ENCODE measurements at regions not wholly inside any gene's neighbourhood (a gene's known extent, or its start where the extent isn't known, plus 50 kb on each side); places are given as distances from the start of the nearest gene placed in this dataset.

- no peak for DNase-seq
These were observed 85.0 kb upstream of the PMEPA1 start for GRCh38 chr20:57794600-57795341.

DNA sequence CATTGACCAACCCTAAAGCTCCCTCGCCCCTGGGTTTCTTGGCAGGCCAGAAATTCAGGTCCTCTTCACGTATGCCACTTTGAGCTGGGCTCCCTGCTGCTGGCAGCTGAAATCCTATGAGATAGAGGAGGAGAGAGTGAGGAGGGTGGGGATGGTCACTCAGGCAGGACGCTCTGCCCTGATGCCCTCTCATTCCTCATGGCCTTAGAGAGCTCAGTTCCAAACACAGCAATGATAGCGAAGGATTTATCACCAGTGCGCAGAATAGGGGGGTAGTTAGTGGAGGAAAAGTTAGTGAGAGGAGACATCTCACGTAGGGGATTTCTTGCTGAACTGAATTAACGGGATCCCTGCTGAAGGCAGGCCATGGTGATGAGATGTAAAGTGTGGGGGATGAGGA is 84.2 kb upstream of the PMEPA1 start:
- DNase-seq: no peak

DNA sequence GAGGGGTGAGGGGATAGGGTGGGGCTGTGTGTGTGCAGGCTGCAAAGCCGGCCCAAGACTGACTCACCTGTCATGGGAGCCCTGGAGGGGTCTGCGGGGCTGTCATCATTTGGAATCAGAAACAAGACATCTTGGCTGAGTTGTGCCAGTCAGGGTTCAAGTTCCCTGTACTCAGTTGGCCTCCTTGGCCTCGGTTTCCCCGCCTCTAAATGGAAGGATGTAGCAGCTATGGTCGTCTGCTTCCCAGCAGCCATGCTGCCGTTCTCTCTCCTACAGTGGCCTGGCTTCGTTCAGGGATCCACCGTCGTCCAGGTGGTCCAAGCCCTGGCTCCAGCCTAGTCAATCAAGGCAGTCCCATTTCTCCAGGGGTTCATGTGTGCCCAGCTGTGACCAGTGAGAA is 83.6 kb upstream of the PMEPA1 start:
- no peak for DNase-seq

GRCh38 chr20:57792386-57793080 is 82.7 kb upstream of the PMEPA1 start:
- DNase-seq: no peak

DNA sequence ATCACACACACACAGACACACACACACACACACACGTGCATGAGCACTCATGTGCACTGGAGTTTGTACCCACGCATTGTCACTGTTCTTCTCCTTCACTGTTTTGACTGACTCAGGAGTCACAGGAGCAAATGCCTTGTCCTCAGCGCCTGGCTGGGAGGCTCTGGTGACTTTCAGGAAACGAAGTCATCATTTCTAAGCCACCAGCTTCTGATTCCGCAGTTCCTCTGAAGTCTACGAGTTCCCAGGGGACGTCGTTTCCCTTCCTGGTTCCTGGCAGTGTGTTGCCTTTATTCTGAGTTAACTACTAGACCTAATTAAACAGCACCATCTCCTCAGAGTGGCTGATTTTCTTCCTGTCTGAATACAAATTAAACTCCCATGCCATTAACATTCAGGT is 82.2 kb upstream of the PMEPA1 start:
- no peak for DNase-seq

DNA sequence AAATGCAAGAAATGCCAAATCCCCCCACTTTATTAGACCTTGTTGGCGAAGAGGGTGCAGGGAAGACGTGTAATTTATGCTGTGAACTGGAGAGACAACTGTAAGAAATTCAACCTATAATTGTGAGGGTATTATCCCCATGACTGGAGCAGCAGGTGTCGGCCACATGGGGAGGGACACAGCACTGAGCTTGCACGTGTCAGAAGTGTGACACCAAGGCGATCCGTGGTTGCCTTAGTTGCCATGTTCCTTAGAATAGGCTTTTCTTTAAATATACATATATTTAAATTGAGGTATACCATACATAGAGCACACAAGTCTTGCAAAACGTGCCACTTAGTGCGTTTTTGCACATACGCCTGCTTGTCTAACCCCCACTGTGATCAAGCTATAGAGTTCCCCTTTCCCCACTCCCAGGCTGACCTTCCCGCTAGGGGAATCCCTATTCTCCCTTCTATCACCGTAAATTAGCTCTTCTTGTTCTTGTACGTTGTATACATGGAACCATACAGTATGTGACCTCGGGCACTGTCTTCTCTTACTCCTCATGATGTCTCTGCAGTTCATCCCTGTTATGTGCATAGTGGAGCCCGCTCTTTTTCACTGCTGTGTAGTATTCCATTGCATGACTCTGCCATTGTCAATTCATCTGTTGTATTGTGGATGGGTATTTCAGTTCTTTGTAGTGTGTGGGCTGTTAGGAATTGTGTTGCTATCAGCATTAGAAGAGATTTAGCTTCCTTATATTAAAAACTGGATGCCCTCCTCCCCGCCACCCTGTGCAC is 81.6 kb upstream of the PMEPA1 start:
- DNase-seq: no peak

DNA sequence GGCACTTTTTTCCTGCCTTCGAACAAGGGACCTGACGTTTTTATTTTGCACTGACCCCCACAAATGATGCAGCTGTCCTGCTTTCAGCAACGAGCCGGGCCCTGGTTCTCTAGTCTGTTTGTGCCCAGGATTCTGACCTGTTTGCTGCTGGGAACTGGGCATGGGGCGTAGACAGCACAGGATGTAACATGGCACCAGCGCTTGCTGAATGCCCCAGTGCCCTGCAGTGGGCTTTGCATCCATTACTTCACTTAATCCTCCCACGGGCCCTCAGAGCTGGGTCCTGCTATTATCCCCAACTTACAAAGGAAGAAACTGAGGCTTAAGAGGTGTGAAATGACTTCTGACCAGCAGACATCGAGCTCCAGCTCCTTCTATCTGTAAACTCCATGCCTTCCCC is 80.4 kb upstream of the PMEPA1 start:
- no peak for DNase-seq

DNA sequence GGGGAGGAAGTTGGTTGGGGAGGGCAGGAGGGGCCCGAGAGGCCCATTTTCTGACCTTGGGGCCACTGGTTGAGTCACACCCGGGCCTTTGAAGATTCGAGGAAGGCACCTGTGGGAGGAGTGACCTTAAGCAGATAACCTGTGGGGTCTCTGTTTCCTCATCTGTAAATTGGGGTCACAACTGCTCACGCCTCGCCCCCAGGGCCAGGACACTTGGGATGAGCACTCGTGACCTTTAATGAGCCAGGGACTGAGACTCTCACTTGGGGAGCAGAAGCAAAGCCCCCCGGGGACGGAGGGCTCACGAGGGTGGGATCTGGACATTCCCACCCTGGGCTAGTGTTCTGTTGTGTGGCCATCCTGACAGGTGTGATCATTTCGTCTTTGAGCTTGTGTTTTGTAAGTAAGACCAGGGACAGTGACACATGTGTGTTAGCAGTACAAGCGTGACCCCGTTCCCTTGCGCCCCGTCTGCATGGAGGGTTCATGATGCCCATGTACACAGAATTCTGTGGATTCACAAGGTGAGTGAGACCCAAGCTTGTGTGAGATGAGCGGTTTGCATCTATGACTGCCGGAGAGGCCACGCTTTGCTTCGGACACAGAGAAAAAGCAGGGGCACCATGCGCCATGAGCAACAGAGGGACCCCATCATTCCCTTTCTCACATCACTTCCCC is 79.3 kb upstream of the PMEPA1 start:
- DNase-seq: no peak

DNA sequence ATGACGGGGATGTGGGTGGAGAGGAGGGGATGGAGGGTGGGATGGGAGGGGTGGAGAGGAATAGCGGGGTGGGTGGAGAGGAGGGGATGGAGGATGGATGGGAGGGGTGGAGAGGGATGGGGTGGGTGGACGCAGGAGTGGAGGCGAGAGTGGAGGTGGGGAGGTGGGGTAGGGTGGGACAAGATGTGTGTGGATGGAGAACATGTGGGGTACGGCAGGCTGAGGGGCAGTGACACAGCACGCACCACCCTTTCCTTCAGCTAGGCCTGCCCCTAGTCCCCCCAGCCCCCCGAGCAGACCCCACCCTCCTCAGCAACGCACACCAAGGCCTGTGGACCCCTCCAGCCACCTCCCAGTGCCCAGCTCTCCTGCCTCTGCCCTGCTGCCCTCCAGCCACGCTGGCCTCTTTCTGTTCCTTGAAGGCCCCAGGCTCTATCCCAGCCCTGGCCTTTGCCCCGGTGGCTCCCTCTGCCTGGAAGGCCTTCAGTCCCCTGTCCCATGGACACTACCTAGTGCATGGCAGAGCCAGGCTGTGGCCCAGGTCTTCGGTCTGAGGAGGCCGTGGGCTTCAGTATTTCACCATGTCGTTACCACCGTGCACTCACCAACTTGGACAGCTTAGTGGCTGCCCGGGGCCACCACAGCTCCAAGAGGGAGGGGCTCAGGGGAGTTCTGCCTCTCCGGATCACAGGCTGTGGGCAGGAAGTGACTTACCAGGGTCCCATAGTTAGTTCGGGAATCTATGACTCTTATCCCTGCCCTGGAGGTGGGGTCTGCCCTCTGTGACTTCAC is 78.4 kb upstream of the PMEPA1 start:
- DNase-seq: no peak

DNA sequence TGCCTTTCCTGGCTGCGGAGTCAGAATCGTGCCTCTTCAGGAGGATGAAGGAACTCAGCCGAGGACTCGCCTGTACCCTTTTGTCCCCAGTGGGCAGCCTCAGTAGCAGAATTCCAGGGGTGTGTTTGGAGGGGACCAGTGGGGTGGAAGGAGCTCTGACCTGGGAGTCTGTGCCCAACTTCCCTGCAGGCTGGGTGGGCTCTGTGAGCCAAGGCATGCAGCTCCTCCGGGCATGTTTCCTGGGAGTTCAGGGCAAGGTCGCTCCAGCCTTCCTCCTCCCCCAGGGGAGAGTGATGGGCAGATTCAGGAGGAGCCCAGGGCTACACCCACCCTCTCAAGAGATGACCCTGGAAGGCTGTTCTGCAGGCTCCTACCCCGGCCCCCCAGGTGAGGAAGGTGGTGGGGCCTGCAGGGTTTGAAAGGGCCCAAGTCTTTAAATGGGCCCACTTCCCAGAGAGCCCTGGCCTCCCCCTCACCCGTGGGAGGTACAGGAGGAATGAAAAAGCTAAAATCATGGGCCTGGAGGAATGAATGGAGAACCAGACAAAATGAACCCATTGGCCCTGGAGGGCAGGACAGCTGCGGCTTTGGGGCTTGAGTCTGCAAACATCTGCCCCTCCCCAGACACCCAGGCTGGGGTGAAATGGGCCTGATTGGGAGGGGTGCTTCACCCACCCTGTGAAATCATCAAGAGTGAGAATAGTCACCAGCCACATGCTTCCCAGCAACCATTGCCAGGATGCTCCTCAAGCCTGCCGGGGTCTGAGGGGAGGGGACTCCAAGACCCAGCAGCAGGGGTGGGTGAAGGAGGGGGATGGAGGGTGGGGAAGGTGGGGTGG is 77.6 kb upstream of the PMEPA1 start:
- DNase-seq: no peak

GRCh38 chr20:57786304-57786932 is 76.6 kb upstream of the PMEPA1 start:
- no peak for DNase-seq

DNA sequence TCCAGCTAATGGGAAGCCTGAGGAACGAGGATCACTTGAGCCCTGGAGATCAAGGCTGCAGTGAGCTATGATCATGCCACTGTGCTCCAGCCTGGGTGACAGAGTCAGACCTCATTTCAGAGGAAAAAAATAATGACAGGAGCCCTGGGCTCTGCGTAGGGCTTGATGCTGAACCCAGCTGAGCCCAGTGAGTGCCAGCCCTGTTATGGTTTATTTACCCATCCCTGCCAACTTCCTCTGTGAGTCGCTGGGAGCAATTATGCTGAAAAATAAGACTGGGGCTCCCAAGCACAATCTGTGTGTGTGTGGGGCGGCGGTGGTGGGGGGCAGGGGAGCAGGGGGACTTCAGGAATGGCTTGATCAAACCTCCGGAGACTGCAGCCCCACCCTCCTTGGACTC is 75.9 kb upstream of the PMEPA1 start:
- DNase-seq: no peak

- DNase-seq: no peak
These were observed 75.2 kb upstream of the PMEPA1 start for GRCh38 chr20:57785061-57785460.

DNA sequence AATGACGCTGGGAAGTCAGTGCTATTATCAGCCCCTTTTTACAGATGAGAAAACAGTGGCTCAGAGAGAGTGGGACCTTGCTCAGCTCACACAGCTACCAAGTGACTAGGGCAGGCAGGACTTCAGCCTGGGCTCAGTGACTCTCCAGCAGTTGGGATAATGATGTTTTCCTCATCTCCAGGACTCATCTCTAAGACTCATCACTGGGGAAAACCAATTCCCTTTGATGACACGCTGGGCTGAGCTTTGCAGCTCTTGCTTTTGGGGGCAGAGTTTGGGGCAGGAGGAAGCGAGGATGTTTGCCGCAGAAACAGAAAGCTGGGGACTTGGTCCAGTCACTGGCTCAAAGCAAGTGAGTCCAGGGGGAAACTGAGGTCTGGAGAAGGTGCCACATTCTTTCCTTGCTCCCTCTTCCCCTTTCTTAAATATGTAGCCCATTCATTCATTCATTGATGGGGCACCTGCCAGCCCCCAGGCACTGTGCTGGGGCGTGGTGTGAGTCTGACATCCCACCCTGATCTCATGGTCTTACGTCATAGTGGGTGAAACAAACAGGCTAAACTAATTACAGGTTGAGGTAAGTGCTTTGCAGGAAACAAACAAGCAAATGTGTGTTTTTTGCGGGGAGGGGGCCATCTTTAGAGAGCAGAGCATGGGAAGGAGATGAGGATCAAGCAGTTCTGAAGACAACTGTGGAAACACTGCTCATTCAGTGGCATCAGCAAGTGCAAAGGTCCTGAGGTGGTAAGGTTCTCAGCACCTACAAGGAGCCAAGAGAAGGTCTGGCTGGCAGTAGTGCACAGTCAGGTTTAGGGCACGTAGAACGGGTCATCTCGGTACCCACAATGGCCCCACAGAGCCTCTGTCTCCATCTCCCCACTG is 74.4 kb upstream of the PMEPA1 start:
- DNase-seq: no peak

- DNase-seq: no peak
These were observed 73.4 kb upstream of the PMEPA1 start for GRCh38 chr20:57783196-57783595.

GRCh38 chr20:57782631-57783041 is 72.8 kb upstream of the PMEPA1 start:
- no peak for DNase-seq

- DNase-seq: no peak
These were observed 72.1 kb upstream of the PMEPA1 start for GRCh38 chr20:57781901-57782300.

DNA sequence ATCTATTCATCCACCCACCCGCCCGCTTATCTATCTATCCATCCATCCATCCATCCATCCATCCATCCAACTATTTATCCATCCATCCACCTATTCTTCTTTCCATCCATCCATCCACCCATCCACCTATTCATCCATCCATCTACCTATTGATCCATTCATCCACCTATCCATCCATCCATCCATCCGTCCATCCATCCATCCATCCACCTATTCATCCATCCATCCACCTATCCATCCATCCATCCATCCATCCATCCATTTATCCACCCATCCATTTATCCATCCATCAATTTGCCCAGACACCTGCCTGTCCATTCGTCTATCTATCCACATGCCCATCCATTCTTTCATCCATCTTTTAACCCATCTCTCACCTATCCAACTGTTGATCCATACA is 71.1 kb upstream of the PMEPA1 start:
- DNase-seq: no peak

- no peak for DNase-seq
These were observed 70.6 kb upstream of the PMEPA1 start for GRCh38 chr20:57780398-57780797.

GRCh38 chr20:57779401-57780003 is 69.7 kb upstream of the PMEPA1 start:
- no peak for DNase-seq
